ENCODE measurements at regions not wholly inside any gene's neighbourhood (a gene's known extent, or its start where the extent isn't known, plus 50 kb on each side); places are given as distances from the start of the nearest gene placed in this dataset.
"Not testable (repeated sequence)": the region's sequence is repeated elsewhere in the genome, so short reads cannot be mapped to it uniquely, and the experiment has no call there.

DNA sequence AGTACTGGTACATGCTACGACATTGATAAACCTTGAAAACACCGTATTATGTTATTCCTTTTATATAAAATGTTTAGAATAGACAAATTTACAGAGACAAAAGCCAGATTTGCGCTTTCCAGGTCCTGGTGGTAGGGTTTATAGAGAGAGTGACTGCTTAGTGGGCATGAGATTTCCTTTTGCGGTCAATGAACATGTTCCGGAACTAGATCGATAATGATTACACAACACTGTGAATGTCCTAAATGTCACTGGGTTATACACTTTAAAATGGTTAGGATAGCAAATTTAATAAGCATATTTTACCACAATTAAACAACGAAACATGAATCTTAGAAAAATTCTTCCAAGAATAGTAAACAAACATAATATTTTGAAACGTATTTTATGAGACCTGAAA is 77.3 kb downstream of the MAGEA10 start:
- Histone ChIP-seq H3K9me2 (ENCODE audit: insufficient read depth) (no peaks in the 10 kb centered on the region), H4K20me1 (ENCODE audit: insufficient read depth) (no peaks in the 10 kb centered on the region), H2AFZ (no peak overlapping the region), H3K9me3 (ENCODE audit: low read depth) (no peaks in the 10 kb centered on the region), H3K27ac (no peak overlapping the region), H3K27me3 (replicated peaks; ENCODE audit: insufficient read depth) (no peaks in the 10 kb centered on the region), H3K79me2 (ENCODE audit: insufficient read depth) (no peaks in the 10 kb centered on the region), H3K4me3 (no peak overlapping the region), H3K4me1 (ENCODE audit: insufficient read depth) (no peaks in the 10 kb centered on the region), H3K9ac (no peak overlapping the region), H3K36me3 (ENCODE audit: low read depth) (no peaks in the 10 kb centered on the region), H3K4me2 (ENCODE audit: unreplicated experiment) (no peak overlapping the region), H3F3A (ENCODE audit: insufficient read depth) (no peaks in the 10 kb centered on the region)
- in situ Hi-C loops (cut with MboI): no loop called here
- no peak for DNase-seq
- no peak for TF ChIP-seq EZH2phosphoT487 (IDR thresholded peaks at IDR 0.05; ENCODE audit: insufficient read depth, low read depth)
- no peak for TF ChIP-seq EZH2 (IDR thresholded peaks at IDR 0.05; ENCODE audit: insufficient read depth, poor library complexity, severe bottlenecking)
- 57 to 58% methylated on average over 8 of the region's 8 CpGs for WGBS, 2 experiments (ENCODE audit: low coverage in 1 of 2, low lambda C conversion rate in 2 of 2, missing lambda C conversion rate in 2 of 2)

GRCh38 chrX:152050623-152051022 is 76.1 kb upstream of the GABRE start:
- H3K4me1 ChIP-seq (ENCODE audit: insufficient read depth); H3K27me3 ChIP-seq (replicated peaks; ENCODE audit: insufficient read depth); H3K36me3 ChIP-seq (ENCODE audit: low read depth); H3K4me2 ChIP-seq (ENCODE audit: unreplicated experiment); H3K79me2 ChIP-seq (ENCODE audit: insufficient read depth); in situ Hi-C loops (cut with MboI); H2AFZ ChIP-seq; H3K9ac ChIP-seq; H3F3A ChIP-seq (ENCODE audit: insufficient read depth); H4K20me1 ChIP-seq (ENCODE audit: insufficient read depth); H3K27ac ChIP-seq; H3K4me3 ChIP-seq; DNase-seq; H3K9me3 ChIP-seq (ENCODE audit: low read depth); H3K9me2 ChIP-seq (ENCODE audit: insufficient read depth): not testable (repeated sequence)
- WGBS, 2 experiments (ENCODE audit: low coverage in 1 of 2, low lambda C conversion rate in 2 of 2, missing lambda C conversion rate in 2 of 2): 0 to 40% methylated on average over 1 of the region's 1 CpG

DNA sequence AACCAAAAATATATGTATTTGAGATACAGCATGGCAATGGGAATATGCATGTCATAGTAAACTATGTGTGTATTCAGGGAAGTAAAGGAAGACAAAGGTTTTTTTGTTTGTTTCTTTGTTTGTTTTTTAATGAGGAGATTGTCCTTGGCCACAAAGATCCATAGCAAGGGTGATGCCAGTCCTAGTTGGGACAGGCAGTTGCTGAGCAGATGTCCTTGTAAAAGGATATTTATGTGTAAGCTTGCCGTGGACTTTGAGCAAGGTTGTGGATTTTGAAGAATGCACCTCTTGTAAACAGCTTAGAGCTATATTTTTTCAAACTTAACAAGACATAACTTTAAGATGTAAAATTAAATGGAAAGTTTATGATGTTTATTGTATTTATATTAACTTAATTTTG is 69.9 kb upstream of the GABRE start:
- DNase-seq: no peak
- no peaks in the 10 kb centered on the region for H3K9me3 ChIP-seq (ENCODE audit: low read depth)
- no peak overlapping the region for H2AFZ ChIP-seq
- H3K4me2 ChIP-seq (ENCODE audit: unreplicated experiment): no peak overlapping the region
- TF ChIP-seq EZH2 (IDR thresholded peaks at IDR 0.05; ENCODE audit: insufficient read depth, poor library complexity, severe bottlenecking) (no peak), EZH2phosphoT487 (IDR thresholded peaks at IDR 0.05; ENCODE audit: insufficient read depth, low read depth) (no peak)
- no peaks in the 10 kb centered on the region for H3K79me2 ChIP-seq (ENCODE audit: insufficient read depth)
- in situ Hi-C loops (cut with MboI): no loop called here
- no peak overlapping the region for H3K27ac ChIP-seq
- no peak overlapping the region for H3K9ac ChIP-seq
- H3K9me2 ChIP-seq (ENCODE audit: insufficient read depth): no peaks in the 10 kb centered on the region
- H3F3A ChIP-seq (ENCODE audit: insufficient read depth): no peaks in the 10 kb centered on the region
- 0% methylated on average over 1 of the region's 1 CpG for WGBS, 2 experiments (ENCODE audit: low coverage in 1 of 2, low lambda C conversion rate in 2 of 2, missing lambda C conversion rate in 2 of 2)
- H3K27me3 ChIP-seq (replicated peaks; ENCODE audit: insufficient read depth): no peaks in the 10 kb centered on the region
- H4K20me1 ChIP-seq (ENCODE audit: insufficient read depth): no peaks in the 10 kb centered on the region
- no peak overlapping the region for H3K4me3 ChIP-seq
- no peaks in the 10 kb centered on the region for H3K36me3 ChIP-seq (ENCODE audit: low read depth)
- no peaks in the 10 kb centered on the region for H3K4me1 ChIP-seq (ENCODE audit: insufficient read depth)

- Histone ChIP-seq H2AFZ (no peak overlapping the region), H3K9me2 (ENCODE audit: insufficient read depth) (no peaks in the 10 kb centered on the region), H3K79me2 (ENCODE audit: insufficient read depth) (no peaks in the 10 kb centered on the region), H3K4me1 (ENCODE audit: insufficient read depth) (no peaks in the 10 kb centered on the region), H3K27me3 (replicated peaks; ENCODE audit: insufficient read depth) (no peaks in the 10 kb centered on the region), H3K9me3 (ENCODE audit: low read depth) (no peaks in the 10 kb centered on the region), H3K27ac (no peak overlapping the region), H3K9ac (no peak overlapping the region), H3K36me3 (ENCODE audit: low read depth) (no peaks in the 10 kb centered on the region), H3F3A (ENCODE audit: insufficient read depth) (no peaks in the 10 kb centered on the region), H3K4me2 (ENCODE audit: unreplicated experiment) (no peak overlapping the region), H4K20me1 (ENCODE audit: insufficient read depth) (no peaks in the 10 kb centered on the region), H3K4me3 (no peak overlapping the region)
- DNase-seq: no peak
- WGBS, 2 experiments (ENCODE audit: low coverage in 1 of 2, low lambda C conversion rate in 2 of 2, missing lambda C conversion rate in 2 of 2): 10 to 13% methylated on average over 2 of the region's 2 CpGs
- TF ChIP-seq EZH2phosphoT487 (IDR thresholded peaks at IDR 0.05; ENCODE audit: insufficient read depth, low read depth): no peak
- no peak for TF ChIP-seq EZH2 (IDR thresholded peaks at IDR 0.05; ENCODE audit: insufficient read depth, poor library complexity, severe bottlenecking)
- in situ Hi-C loops (cut with MboI): no loop called here
These were observed 64.3 kb upstream of the GABRE start for GRCh38 chrX:152038804-152039203.

DNA sequence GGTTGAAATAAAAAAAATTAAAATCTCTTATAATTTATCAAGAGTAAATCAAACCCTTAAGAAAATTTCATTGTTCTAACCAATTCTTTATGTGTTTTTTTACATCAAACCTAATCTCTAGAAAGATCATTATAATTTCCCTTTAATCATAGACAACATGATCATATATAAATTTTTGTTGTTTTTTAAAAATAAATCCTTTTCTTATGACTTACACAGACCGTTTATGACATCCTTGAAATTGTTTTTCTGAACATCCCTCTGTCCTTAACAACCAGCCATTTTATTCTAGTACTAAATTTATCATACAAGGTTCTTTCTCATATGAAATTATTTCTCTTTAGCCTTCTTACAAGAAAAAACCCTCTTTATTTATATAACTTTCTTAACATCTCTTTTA is 62.7 kb upstream of the GABRE start:
- Histone ChIP-seq H3K4me1 (ENCODE audit: insufficient read depth) (no peaks in the 10 kb centered on the region), H4K20me1 (ENCODE audit: insufficient read depth) (no peaks in the 10 kb centered on the region), H3F3A (ENCODE audit: insufficient read depth) (no peaks in the 10 kb centered on the region), H3K9me2 (ENCODE audit: insufficient read depth) (no peaks in the 10 kb centered on the region), H3K36me3 (ENCODE audit: low read depth) (no peaks in the 10 kb centered on the region), H3K9ac (no peak overlapping the region), H3K27me3 (replicated peaks; ENCODE audit: insufficient read depth) (no peaks in the 10 kb centered on the region), H3K4me3 (no peak overlapping the region), H3K4me2 (ENCODE audit: unreplicated experiment) (no peak overlapping the region), H2AFZ (no peak overlapping the region), H3K27ac (no peak overlapping the region), H3K79me2 (ENCODE audit: insufficient read depth) (no peaks in the 10 kb centered on the region), H3K9me3 (ENCODE audit: low read depth) (no peaks in the 10 kb centered on the region)
- in situ Hi-C loops (cut with MboI): no loop called here
- TF ChIP-seq EZH2 (IDR thresholded peaks at IDR 0.05; ENCODE audit: insufficient read depth, poor library complexity, severe bottlenecking) (no peak), EZH2phosphoT487 (IDR thresholded peaks at IDR 0.05; ENCODE audit: insufficient read depth, low read depth) (no peak)
- DNase-seq: no peak
- 5 to 7% methylated on average over 1 of the region's 1 CpG for WGBS, 2 experiments (ENCODE audit: low coverage in 1 of 2, low lambda C conversion rate in 2 of 2, missing lambda C conversion rate in 2 of 2)

- H3K4me1 ChIP-seq (ENCODE audit: insufficient read depth); H3K9me3 ChIP-seq (ENCODE audit: low read depth); H3K4me2 ChIP-seq (ENCODE audit: unreplicated experiment); H3K36me3 ChIP-seq (ENCODE audit: low read depth); DNase-seq; H4K20me1 ChIP-seq (ENCODE audit: insufficient read depth); H3F3A ChIP-seq (ENCODE audit: insufficient read depth); H3K27me3 ChIP-seq (replicated peaks; ENCODE audit: insufficient read depth); H3K9me2 ChIP-seq (ENCODE audit: insufficient read depth); in situ Hi-C loops (cut with MboI); H3K27ac ChIP-seq; H2AFZ ChIP-seq; H3K9ac ChIP-seq; H3K4me3 ChIP-seq; H3K79me2 ChIP-seq (ENCODE audit: insufficient read depth): not testable (repeated sequence)
- WGBS, 2 experiments (ENCODE audit: low coverage in 1 of 2, low lambda C conversion rate in 2 of 2, missing lambda C conversion rate in 2 of 2): 29 to 45% methylated on average over 1 of the region's 1 CpG
These were observed 56.9 kb upstream of the GABRE start for GRCh38 chrX:152031346-152031745.

Data from GM23248 (cell line).